Activated CD4-positive, alpha-beta T cell treated with anti-CD3 and anti-CD28 coated beads for 48 hours (primary cell): ENCODE measurements at regions not wholly inside any gene's neighbourhood (a gene's known extent, or its start where the extent isn't known, plus 50 kb on each side); places are given as distances from the start of the nearest gene placed in this dataset.

ENCODE experiments used
- DNase-seq: peaks from one replicate; pipeline ENCODE4 v3.0.0-alpha.2; 2020

GRCh38 chr10:128629111-128630096, 503.2 kb upstream of the MKI67 start:
- no peak for DNase-seq

- DNase-seq = no peak
Observed at GRCh38 chr10:128630787-128631252, 504.6 kb upstream of the MKI67 start.

- no peak for DNase-seq
Observed at GRCh38 chr10:128631801-128632241, 505.6 kb upstream of the MKI67 start.

DNA sequence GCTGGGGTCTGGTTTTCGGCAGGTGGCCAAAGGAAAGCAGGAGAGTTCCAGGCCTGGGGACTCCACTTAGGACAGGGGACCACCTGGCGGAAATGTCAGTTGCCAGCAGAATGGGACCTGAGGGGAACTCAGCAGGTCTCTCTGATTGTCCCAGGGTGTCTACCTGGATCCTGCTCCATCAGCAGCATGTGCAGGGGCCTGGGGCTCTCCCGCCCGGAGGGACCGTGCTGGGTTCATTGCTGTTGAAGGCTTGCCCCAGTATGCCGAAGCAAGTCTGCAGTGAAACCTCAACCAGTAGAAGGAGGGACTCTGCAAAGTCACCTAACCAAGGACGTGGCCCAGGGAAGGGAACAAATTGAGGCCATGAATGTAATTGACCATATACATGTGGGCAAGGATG, 506.5 kb upstream of the MKI67 start:
- DNase-seq = no peak

DNA sequence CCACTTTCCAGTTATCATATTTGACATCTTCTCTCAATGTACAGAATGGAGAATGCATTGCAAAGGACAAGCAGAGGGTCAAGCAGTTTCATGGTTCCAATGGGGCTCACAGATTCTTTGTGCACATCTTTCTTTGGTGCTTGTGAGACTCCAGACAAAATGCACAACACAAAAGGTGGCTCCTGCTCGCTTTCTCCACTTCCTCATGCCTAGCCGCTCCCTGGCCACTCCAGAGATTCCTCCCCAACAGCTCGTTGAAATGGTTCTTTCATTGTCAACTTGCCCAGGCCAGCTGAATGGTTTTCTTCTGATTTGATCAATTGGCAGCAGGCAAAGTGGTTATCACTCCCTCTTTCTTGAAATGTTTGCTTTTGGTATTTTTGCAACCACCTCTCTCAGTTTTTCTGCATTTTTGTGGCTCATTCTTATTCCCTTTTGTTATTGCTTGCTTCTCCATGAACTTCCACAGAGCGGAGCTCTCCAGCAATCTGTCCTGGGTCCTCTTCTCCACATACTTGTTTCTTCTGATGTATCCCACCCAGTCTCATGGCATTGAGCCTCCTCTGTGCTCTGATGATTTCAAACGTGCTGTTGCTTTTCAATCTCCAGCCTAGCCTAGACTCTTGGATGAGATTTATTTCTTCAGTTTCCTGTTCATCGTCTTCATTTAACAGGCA, 507.8 kb upstream of the MKI67 start:
- no peak for DNase-seq

DNA sequence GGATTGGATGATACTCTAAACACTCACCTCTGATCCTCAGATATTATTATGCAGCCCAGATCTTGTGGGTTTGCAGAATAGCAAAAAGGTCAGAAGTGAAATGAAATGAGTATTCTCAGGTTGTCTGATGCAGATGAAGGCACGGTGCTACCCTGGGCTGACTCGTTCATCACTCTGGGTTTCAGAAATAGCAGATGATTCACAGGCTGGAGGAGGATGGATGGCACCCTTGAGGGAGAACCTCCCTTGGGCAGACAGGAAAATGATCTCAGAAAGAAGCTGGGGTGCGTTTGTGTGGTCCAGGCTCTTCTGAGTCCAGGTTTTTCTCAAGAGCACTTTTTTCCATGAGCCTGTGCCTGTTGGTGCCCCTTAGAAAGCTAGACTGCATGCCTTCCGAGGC, 515.8 kb upstream of the MKI67 start:
- DNase-seq = peak; percentile 24

GRCh38 chr10:128642502-128642901, 516.3 kb upstream of the MKI67 start:
- no peak for DNase-seq

- DNase-seq = no peak
Observed at GRCh38 chr10:128643658-128644057, 517.4 kb upstream of the MKI67 start.

GRCh38 chr10:128645486-128645885, 519.3 kb upstream of the MKI67 start:
- no peak for DNase-seq

DNA sequence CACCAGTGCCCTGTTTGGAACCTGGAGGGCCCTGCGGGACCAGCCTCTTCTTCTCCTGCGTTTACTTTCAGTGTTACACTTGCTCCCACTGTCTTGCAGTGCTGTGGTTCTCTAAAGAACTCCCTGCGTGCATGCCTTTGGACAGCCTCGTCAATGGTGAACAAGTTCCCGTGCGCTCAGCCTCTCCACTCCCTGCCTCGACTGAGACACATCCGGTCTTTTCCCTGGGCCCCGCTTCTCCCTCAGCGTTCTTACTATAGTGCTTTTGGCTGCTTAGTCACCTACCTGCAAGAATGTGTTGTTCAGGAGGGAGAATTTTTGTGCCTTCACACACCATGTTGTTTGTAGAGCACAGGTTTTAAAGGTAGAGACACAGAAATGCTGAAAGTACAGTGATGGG, 520.7 kb upstream of the MKI67 start:
- DNase-seq = no peak

DNA sequence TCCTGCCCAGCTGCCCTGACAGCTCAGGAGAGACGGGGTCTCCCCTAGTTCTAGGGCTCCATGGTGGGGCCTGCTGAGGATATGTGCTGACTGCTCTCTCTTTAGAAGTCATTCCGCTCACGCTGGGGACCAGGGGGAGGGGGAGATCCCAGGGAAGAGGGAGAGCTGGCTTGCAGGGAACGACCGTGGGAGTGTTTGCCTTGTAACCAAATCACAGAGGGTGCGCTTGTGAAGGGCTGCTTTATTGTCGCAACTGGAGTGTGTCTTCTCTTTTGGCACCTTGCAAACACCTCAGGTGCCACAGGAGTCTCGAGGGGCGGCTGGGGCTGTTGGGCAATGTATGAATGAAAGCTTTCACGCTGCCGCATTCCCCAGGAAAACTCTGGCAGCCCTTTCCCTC, 531.3 kb upstream of the MKI67 start:
- DNase-seq = no peak

- DNase-seq = no peak
Observed at GRCh38 chr10:128660726-128661125, 534.5 kb upstream of the MKI67 start.

DNA sequence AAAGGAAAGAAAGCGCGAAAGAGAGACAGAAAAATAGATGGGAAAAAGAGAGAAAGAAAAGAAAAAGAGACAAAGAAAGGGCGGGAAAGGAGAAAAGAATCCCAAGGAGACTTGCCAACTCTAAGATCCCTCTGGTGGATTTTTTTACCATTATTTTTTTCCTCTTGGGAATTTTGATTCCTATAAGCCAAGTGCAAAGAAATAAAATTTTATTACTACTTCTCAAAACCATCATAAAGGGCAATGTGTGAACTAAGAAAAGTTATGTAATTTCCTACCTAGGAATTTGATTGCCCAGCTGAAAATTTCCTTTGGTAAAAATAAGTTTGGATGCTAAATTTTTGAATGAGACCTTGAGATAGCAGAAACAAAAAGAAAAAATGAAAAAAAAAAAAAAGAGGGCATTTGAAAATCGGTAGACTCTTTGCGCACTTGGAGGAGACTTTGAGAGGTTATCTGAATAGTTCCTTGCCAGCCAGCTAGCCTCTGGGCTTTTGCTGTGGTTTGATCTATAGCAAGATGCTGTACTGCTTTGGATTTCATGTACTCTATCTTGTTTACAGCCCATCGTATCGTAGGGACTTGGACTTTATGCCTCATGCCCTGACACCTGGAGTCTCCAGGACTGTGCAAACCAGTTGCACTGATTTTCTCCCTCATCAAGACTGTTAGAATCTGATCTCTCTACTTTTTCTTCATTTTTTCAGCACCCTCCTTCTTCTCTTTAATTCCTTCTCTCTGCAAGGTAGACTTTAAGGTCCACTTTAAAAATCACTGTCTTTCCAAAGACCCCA, 535.4 kb upstream of the MKI67 start:
- no peak for DNase-seq

DNA sequence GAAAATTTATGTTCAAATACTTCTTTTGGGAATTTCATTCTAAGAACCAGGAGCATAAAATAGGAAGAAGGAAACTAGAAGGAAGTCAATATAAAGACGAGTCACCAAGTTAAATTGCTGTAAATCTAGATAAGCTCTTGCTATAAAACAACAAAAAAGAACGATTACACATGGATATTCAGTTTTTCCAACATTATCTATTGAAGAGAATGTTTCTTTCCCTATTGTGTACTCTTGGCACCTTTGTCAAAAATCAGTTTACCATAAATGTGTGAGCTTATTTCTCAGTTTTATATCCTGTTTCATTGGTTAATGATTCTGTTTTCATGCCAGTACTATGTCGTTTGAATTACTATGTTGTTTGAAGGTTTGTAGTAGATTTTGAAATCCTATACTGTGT, 536.3 kb upstream of the MKI67 start:
- DNase-seq = no peak

GRCh38 chr10:128664729-128665128, 538.5 kb upstream of the MKI67 start:
- no peak for DNase-seq

DNA sequence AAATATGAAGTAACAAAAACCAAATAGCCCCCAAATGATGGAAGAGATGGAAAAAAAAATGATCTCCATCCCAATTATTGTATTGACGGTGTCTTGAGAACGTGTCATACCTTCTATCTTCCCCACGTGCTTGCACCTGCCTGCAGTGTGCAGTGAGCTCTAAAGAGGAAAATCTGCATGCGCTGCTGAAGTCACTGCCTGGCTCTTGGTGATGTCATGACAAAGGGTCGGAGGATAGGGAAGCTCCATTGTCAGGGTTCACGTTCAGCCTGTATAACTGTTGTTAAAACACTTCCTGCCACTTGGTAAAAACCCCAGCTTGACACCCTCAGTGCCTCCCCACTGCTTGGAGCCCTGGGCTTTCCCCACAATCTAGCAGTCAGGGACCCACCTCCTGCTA, 549.2 kb upstream of the MKI67 start:
- DNase-seq = no peak

GRCh38 chr10:128680116-128680515, 553.9 kb upstream of the MKI67 start:
- DNase-seq = no peak

- DNase-seq = no peak
Observed at GRCh38 chr10:128684215-128684614, 558.0 kb upstream of the MKI67 start.

GRCh38 chr10:128686630-128687278, 560.5 kb upstream of the MKI67 start:
- no peak for DNase-seq

GRCh38 chr10:128687408-128687807, 561.2 kb upstream of the MKI67 start:
- DNase-seq = no peak

- no peak for DNase-seq
Observed at GRCh38 chr10:128687927-128688549, 561.8 kb upstream of the MKI67 start.

- no peak for DNase-seq
Observed at GRCh38 chr10:128689667-128690066, 563.4 kb upstream of the MKI67 start.
